ENCODE measurements at regions not wholly inside any gene's neighbourhood (a gene's known extent, or its start where the extent isn't known, plus 50 kb on each side); places are given as distances from the start of the nearest gene placed in this dataset.

- Histone ChIP-seq H3K9me1 (ENCODE audit: insufficient read depth, low read length) (no peaks in the 10 kb centered on the region), H2BK120ac (ENCODE audit: low read depth, low read length) (no peak overlapping the region), H3K79me1 (ENCODE audit: low read depth in 1 of 2, low read length in 2 of 2) (no peaks in the 10 kb centered on the region), H4K8ac (ENCODE audit: low read depth in 2 of 2, low read length in 2 of 2) (no peak overlapping the region), H3K18ac (ENCODE audit: low read depth, low read length) (no peak overlapping the region), H3K36me3 (ENCODE audit: control insufficient read depth, insufficient read depth, low read length) (no peaks in the 10 kb centered on the region), H4K5ac (ENCODE audit: low read depth, low read length) (no peak overlapping the region), H3K4me2 (ENCODE audit: low read depth, low read length) (peak overlapping the region; percentile 31; the same call in 1 of the 2 replicates), H4K91ac (ENCODE audit: insufficient read depth, low read depth, low read length) (no peak overlapping the region), H3K9me3 (ENCODE audit: control insufficient read depth, insufficient read depth, low read length) (peaks cover 5% of the 10 kb centered on the region; the same call in 1 of the 2 replicates), H3K23ac (ENCODE audit: low read depth, low read length) (no peak overlapping the region), H2BK5ac (ENCODE audit: low read depth, low read length, poor library complexity, severe bottlenecking) (no peak overlapping the region), H3K27ac (ENCODE audit: insufficient read depth, low read length) (no peak overlapping the region), H3K14ac (replicated peaks; ENCODE audit: low read depth, low read length) (no peak overlapping the region), H2AK9ac (replicated peaks; ENCODE audit: low read depth, low read length, poor library complexity) (no peak overlapping the region), H3K56ac (ENCODE audit: extremely low read depth, insufficient read depth, low read length) (no peak overlapping the region), H3K4me3 (ENCODE audit: insufficient read depth, low read depth, low read length) (no peak overlapping the region), H2AK5ac (ENCODE audit: low read depth, low read length) (no peak overlapping the region), H2BK15ac (ENCODE audit: low read depth, low read length) (no peak overlapping the region), H3K4ac (ENCODE audit: low read depth, low read length) (no peak overlapping the region), H3K4me1 (ENCODE audit: control insufficient read depth, insufficient read depth, low read length) (no peaks in the 10 kb centered on the region; the same call in 1 of the 2 replicates), H4K20me1 (ENCODE audit: insufficient read depth, low read length) (no peaks in the 10 kb centered on the region), H3K9ac (ENCODE audit: low read depth, low read length) (no peak overlapping the region), H3K27me3 (ENCODE audit: control insufficient read depth, insufficient read depth, low read length) (peaks cover 80% of the 10 kb centered on the region), H2AFZ (replicated peaks; ENCODE audit: low read length, poor library complexity) (no peak overlapping the region), H2BK20ac (ENCODE audit: low read depth, low read length) (no peak overlapping the region)
- no peak for TF ChIP-seq RAD21 (IDR thresholded peaks at IDR 0.05; ENCODE audit: low read length)
- TF ChIP-seq RFX5 (IDR thresholded peaks at IDR 0.05; ENCODE audit: low read depth, low read length), result no peak
- TF ChIP-seq MAZ (IDR thresholded peaks at IDR 0.05; ENCODE audit: borderline replicate concordance, low read depth, low read length), result no peak
- no peak for TF ChIP-seq MXI1 (IDR thresholded peaks at IDR 0.05; ENCODE audit: borderline replicate concordance, low read depth, low read length)
- no peak for TF ChIP-seq RCOR1 (IDR thresholded peaks at IDR 0.05; ENCODE audit: insufficient replicate concordance, low read length)
- no peak for TF ChIP-seq SMC3 (IDR thresholded peaks at IDR 0.05; ENCODE audit: low read depth, low read length)
- no peak for TF ChIP-seq USF2 (IDR thresholded peaks at IDR 0.05; ENCODE audit: low read depth, low read length)
- no peak for TF ChIP-seq NFE2L2 (IDR thresholded peaks at IDR 0.05; ENCODE audit: low read depth, low read length)
- TF ChIP-seq FOS (IDR thresholded peaks at IDR 0.05; ENCODE audit: low read depth, low read length), result no peak
- TF ChIP-seq CHD1 (IDR thresholded peaks at IDR 0.05; ENCODE audit: low read depth, low read length), result no peak
- no peak for TF ChIP-seq ELK1 (IDR thresholded peaks at IDR 0.05; ENCODE audit: borderline replicate concordance, low read depth, low read length)
- no peak for TF ChIP-seq CTCF (conservative IDR thresholded peaks at IDR 0.05; ENCODE audit: low read depth, low read length)
- no peak for TF ChIP-seq CEBPB (IDR thresholded peaks at IDR 0.05; ENCODE audit: low read depth, low read length)
- no peak for TF ChIP-seq MAFK (IDR thresholded peaks at IDR 0.05; ENCODE audit: low read depth, low read length)
- no peak for TF ChIP-seq BHLHE40 (IDR thresholded peaks at IDR 0.05; ENCODE audit: low read depth, low read length)
- no peak for TF ChIP-seq POLR2A (IDR thresholded peaks at IDR 0.05; ENCODE audit: low read depth, low read length)
- WGBS, 2 experiments (ENCODE audit: extremely low coverage in 2 of 2, insufficient read length in 1 of 2), result no CpG with 5 or more reads among the region's 8 CpGs
- BruUV-seq (replicated peaks), result no TSS peak
- no peak for DNase-seq
- POLR2A ChIA-PET (ENCODE audit: unreplicated experiment), result no interaction called here
- dilution Hi-C loops (cut with HindIII; ENCODE audit: low sequenced_read_pairs, unreplicated experiment) (no loop called here), in situ Hi-C loops (cut with MboI; ENCODE audit: low sequenced_read_pairs) (no loop called here), intact Hi-C loops (cut with micrococcal nuclease) (no loop called here)
- CTCF ChIA-PET, result interaction anchor here (0.6 kb wide), 1 partner anchor 1726 kb away, joined by 3 read pairs; no protein-coding TSS in a partner anchor
- ATAC-seq (ENCODE audit: low read depth), result peak; percentile 55
Observed at GRCh38 chr1:25066256-25066655, 136.2 kb upstream of the RUNX3 start.

Measured in IMR-90 (cell line).